HG03571 (cell line): ENCODE measurements at regions not wholly inside any gene's neighbourhood (a gene's known extent, or its start where the extent isn't known, plus 50 kb on each side); places are given as distances from the start of the nearest gene placed in this dataset.

ENCODE experiments used
- ATAC-seq: cut with Tn5 transposase; IDR thresholded peaks from one replicate; pipeline ENCODE4 v1.9.1; 2021; ENCODE audit not compliant: unreplicated experiment

- ATAC-seq: no peak
Observed at GRCh38 chr2:175476374-175476773, 294.9 kb upstream of the ATP5MC3 start.

DNA sequence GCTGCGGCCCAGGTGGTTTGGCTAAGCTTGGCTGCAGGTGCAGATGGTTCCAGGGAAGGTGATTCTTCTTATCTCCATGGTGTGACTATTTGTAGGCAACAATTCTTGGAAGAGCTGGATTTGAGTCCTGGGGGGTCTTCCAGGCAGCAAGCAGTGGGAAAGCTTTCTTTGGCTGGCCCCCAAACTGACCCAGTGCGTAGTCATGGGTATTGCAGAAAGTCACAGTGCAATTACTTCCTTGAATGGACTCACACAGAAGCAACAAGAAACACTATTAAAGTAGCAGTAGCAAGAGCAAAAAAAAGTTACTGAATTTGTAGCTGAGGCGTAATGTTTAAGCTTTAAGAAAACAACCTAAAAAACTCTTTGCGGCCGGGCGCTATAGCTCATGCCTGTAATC lies 293.6 kb upstream of the ATP5MC3 start:
- ATAC-seq: no peak

DNA sequence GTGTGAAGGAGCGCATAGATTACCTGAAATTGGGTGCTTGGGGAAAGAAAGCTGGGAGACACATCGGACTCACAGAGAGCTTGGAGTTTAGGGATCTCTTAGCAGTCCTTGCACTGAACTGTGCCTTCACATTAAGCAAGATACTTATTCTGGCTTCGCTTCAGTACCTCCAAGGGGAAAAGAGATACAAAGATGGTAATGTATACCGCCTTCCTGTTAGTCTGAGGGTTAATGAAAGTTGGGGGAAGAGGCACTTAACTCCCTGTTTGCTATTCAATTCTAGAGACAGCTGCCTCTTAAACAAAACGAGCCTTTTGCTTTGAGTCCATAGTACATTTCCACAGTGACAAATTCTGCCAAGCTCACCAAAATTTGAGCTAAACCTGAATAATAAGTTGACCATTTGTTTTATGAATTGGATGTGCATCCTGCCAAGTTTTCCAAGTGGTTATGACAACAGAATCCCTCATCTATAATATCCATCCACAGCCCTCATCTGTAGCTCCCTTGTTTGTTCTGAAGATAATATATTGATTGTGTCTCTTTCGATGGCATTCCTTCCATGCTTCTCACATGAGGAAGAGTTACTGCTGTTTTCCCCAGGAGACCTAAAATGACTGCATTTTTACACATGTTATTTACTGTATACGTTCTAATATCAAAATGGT lies 287.1 kb upstream of the ATP5MC3 start:
- ATAC-seq: no peak

- no peak for ATAC-seq
Observed at GRCh38 chr2:175465101-175465500, 283.6 kb upstream of the ATP5MC3 start.

DNA sequence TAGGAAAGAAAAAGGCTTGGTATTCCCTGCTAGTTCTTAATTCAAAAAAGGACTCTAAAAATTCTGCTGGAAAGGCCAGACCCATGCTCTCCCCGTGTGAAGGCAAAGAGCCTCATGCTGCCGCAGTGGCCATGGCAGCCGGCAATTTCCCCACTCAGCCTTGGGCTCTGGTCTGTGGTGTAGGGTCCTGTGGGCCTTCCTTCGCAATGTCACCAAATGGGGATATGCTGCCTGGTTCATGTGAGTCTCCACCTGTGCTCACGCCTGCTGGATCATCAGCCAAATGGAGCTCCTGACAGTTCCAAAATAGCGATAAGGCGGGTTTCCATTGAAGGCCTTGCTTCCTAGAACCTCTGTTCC lies 282.8 kb upstream of the ATP5MC3 start:
- ATAC-seq: no peak

- ATAC-seq: no peak
Observed at GRCh38 chr2:175463589-175464310, 282.2 kb upstream of the ATP5MC3 start.

DNA sequence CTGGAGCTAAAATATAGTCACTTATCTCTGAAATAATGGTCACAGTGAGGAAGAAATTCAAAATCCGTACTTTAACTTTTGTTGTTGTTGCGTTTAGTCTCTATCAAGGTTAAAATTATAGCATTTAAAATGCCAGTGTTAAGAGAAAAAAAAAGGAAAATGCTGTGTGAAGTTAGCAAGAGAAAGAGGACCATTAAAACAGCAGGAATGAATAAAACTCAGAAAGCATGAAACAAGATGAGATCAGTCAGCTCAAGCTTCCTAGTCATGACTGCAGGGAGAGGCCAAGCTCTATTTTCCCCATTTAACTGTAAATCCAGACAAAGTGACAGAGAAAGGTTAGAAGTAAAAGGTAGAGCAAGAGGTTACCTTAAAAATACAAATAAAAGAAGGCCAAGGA lies 281.7 kb upstream of the ATP5MC3 start:
- ATAC-seq: no peak

DNA sequence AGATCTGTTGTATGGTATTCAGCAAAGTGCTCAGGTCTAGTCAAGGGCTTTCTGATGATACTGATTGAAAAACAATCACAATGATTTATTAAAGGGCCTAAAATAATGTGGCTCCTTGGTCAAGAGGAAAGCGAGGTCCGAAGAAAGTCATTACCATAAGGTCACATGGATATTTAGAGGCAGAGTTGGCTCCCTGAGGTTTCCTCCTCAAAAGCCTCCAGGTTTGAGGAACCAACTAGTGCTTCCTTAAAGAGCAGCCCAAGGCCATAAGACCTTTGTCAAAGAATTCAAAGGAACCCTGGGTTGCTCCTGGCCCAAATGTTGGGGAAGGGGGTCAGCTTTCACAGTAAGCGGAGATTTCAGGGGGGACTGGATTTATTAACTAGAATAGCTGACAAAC lies 280.7 kb upstream of the ATP5MC3 start:
- no peak for ATAC-seq

GRCh38 chr2:175461839-175462238 lies 280.3 kb upstream of the ATP5MC3 start:
- ATAC-seq: no peak

DNA sequence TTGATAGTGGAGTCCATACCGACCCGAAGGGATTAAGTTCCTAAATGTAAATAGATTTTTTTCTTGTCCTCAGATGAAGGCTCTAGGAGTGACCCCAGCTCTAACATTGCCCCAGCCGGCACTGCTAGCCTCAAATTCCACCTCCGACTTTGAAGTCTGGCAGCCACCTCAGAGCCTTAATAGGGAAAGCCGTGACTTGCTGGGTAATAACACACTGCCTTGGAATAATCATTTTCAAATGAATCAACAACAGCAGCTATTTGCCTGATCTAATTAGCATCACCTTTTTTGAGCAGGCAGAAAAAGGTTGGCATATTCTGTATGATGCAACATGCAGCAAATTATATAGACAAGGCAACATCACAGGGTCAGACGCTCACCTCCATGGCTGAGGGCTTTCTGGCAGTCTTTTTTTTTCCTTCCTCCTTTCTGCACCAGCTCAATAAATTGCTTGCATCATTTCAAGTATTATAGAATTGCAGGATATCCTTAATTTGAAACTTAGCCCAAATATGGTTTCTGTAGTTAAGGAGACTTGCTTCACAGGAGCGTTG lies 276.5 kb upstream of the ATP5MC3 start:
- ATAC-seq: no peak

DNA sequence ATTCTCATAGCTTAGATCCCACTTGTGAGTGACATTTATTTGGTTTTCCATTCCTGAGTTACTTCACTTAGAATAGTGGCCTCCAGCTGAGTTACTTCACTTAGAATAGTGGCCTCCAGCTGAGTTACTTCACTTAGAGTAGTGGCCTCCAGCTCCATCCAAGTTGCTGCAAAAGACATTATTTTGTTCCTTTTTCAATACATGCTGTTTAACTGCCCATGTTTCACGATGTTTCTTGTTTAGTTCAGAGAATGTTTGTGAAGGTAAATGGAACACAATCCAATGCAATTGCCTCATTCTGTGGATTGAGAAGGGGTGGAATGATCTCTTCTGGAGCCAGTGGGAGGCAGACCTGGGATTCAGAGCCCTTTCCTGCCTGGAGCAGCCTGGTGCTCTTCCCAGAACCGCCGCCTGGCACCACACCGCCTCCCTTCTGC lies 273.5 kb upstream of the ATP5MC3 start:
- no peak for ATAC-seq

DNA sequence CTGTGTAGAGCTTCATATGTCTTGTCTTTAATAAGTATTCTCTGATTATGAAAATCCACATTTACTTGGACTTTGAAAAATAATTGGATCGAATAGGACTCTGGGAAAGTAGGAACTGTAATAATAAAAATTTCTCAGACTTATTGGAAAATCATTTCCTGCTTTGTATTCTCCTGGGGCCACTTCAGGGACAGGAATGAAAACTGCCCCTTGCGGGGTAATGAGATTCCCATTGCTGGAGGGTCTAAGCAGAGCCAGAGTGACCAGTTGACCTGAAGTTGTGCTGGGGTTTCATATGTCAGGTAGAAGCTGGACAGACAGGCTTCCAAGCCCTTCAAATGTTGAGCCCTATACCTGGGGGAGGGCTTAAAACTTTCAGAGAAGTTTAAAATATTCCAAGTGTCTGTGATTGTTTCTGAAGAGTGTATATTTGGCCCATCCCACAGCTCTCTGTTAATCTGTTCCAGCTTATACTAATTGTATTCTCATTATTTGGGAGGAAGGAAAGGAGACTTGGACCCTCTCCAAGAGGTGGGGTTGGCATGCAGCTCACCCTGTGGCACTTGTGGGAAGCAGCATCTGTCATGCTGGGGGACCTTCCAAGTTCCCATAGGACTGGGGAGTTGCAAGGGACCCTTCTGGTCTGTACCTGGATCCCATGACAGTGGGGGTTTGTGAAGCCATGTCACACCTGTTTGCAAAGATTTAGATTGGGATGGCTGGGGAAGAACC lies 268.7 kb upstream of the ATP5MC3 start:
- ATAC-seq: no peak

GRCh38 chr2:175449616-175450015 lies 268.1 kb upstream of the ATP5MC3 start:
- ATAC-seq: no peak

- no peak for ATAC-seq
Observed at GRCh38 chr2:175446201-175446600, 264.7 kb upstream of the ATP5MC3 start.

DNA sequence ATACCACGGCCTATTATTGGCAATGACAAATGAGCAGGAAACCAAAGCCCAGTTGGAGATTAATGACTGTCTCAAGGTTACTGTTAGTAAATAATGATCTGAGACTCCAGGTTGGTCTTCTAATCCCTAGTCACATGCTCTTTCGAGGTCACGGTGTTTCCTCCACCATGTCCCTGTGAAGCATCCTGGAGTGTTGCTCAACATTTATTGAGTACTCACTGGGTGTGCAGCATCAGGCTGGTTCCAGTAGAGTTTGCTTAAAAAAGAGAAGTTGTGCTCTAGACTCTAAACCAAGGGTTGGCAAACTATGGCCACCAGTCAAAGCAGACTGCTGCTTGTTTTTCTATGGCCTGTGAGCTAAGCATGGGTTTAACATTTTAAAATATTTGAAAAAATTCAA lies 263.8 kb upstream of the ATP5MC3 start:
- no peak for ATAC-seq

GRCh38 chr2:175442441-175442840 lies 260.9 kb upstream of the ATP5MC3 start:
- ATAC-seq: no peak

DNA sequence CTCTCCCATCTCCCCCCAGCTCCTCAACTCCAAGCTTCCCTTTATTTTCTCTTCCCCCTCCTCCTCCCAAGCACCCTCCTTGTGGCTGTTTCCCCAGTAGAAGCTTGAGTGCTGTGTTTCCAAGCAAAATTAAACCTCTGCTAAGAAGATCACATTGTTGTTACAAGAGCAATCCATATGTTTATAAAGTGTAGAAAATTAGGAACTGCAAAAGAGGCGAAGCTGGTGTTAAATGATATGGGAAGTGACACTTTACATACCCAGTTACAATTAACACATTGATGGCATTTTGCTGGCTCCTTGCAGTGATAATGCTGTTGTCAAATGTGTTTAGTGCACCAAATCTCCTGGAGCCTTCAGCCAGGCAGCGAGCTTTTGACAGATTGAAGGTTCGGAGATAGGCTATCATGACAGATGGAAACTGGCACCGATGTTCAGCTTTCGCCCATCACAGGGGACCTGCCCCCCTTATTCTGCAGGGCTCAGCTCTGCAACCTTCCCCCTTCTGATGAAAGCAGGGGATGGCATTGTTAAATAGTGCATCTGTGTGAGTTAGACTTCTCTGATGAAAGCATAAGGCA lies 259.8 kb upstream of the ATP5MC3 start:
- no peak for ATAC-seq

DNA sequence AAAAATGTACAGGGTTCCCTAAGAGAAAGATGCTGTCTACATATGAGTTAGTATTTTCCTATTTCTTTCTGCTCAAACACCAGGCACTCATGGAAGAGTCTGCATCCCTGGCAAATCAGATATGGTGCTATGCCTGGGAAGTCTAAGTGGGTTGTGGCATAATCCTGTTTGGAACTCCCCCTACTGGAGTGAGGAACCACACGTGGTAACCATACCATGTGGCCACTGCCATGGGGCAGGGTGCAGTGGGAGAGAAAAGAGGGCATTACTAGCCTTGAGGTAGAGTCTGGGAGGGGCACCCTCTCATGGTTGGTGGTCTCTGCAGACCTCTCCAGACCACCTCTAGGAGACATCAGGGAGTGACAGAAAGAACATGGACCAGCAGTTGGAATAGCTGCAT lies 257.9 kb upstream of the ATP5MC3 start:
- no peak for ATAC-seq

DNA sequence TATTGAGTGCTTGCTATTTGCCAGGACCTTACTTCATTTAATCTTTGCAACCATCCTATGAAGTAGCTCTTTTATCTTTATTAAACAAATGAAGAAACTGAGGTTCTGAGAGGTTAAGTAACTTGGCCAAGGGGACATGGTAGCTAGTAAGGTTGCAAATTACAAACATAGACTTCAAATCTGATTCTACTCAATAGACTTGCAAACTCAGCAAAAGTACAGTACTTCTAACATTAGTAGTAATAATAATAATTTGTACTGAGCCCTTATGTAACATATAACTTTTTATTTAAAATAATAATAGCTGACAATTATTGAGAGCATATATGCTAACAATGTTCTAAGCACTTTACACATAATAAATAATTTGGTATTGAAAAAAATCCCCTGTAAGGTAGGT lies 255.7 kb upstream of the ATP5MC3 start:
- no peak for ATAC-seq

DNA sequence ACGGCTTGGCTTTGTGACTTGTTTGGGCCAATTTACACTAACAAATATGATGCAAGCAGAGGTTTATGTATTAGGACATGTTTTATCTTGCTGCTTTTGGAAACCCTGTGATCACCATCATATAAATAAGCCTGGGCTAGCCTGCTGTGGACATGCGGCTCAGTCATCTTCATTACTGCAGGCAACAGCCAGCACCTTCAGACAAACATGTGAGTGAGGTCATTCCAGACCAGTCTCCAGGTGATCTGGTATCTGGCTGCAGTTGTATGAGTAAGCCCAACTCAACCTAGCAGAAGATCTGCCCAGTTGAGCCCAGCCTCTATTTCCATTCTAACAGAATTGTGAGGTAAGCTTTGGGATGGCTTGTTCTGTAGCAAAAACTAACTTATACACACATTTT lies 254.6 kb upstream of the ATP5MC3 start:
- no peak for ATAC-seq

GRCh38 chr2:175435012-175435411 lies 253.5 kb upstream of the ATP5MC3 start:
- ATAC-seq: no peak

- ATAC-seq: no peak
Observed at GRCh38 chr2:175432793-175433192, 251.3 kb upstream of the ATP5MC3 start.
